ENCODE measurements at regions not wholly inside any gene's neighbourhood (a gene's known extent, or its start where the extent isn't known, plus 50 kb on each side); places are given as distances from the start of the nearest gene placed in this dataset.

GRCh38 chr1:99361406-99361805, 97.1 kb downstream of the PLPPR4 start:
- TF ChIP-seq EZH2phosphoT487 (IDR thresholded peaks at IDR 0.05; ENCODE audit: insufficient read depth, low read depth) (no peak), EZH2 (IDR thresholded peaks at IDR 0.05; ENCODE audit: insufficient read depth, poor library complexity, severe bottlenecking) (no peak)

All from GM23248 (cell line).